GM12878 (cell line): ENCODE measurements at regions not wholly inside any gene's neighbourhood (a gene's known extent, or its start where the extent isn't known, plus 50 kb on each side); places are given as distances from the start of the nearest gene placed in this dataset.

Experiments
- ATAC-seq: fragments of 200-7000 bp; cut with Tn5 transposase; 3 replicates; pipeline ENCODE4 v1.9.1; 2020; ENCODE audit warnings: mild to moderate bottlenecking, moderate library complexity
- BruUV-seq: library from RNA; stranded (reverse); fragments of 400-500 nt; replicated peaks from 2 replicates; lab custom pipeline; 2021; lab: Mats Ljungman, UMichigan
- CTCF ChIA-PET: fragments of 300-600 bp; sonication (Branson Sonifier 250); formaldehyde crosslinking; extraction: SDS; loops from one replicate; lab custom pipeline; 2021; ENCODE audit warnings: inconsistent platforms; lab: Yijun Ruan, JAX
- POLR2A ChIA-PET: fragments of 350-600 bp; formaldehyde crosslinking; extraction: SDS; loops from one replicate; lab custom pipeline; 2021; ENCODE audit warnings: inconsistent platforms; lab: Charles Lee
- RAD21 ChIA-PET: fragments of 300-600 bp; sonication (Branson Sonifier 250); formaldehyde crosslinking; loops from one replicate; lab custom pipeline; 2023; ENCODE audit warnings: antibody characterized with exemption; ENCODE audit not compliant: unreplicated experiment; lab: Charles Lee
- SMC1A ChIA-PET: fragments of 300-600 bp; sonication (Branson Sonifier 250); formaldehyde crosslinking; loops from one replicate; lab custom pipeline; 2023; ENCODE audit not compliant: unreplicated experiment, uncharacterized antibody; lab: Charles Lee
- DNase-seq: peaks from one replicate; pipeline ENCODE4 v3.0.0-alpha.2; 2011; ENCODE audit warnings: low read depth, low spot score
- FAIRE-seq: peaks from 3 replicates; lab custom pipeline; 2011; peaks lifted over from hg19 to GRCh38; lab: Jason Lieb, UNC
- H2AFZ ChIP-seq: 2 replicates; pipeline ENCODE4 v1.6.0; 2011; ENCODE audit warnings: low read depth, low read length, control low read depth; ENCODE audit not compliant: control insufficient read depth
- H3K27ac ChIP-seq: 2 replicates; pipeline ENCODE4 v1.5.1; 2011; ENCODE audit warnings: control low read depth; ENCODE audit not compliant: control insufficient read depth, insufficient read depth
- H3K27me3 ChIP-seq, 2 experiments: replicated peaks in 1 of 2; 2 replicates each; pipeline versions ENCODE4 v1.6.0 to v1.6.1; 2011; ENCODE audit warnings: low read length in 1 of 2; ENCODE audit not compliant: control insufficient read depth in 2 of 2, insufficient read depth in 2 of 2
- H3K36me3 ChIP-seq, 2 experiments: 2 replicates each; pipeline ENCODE4 v1.5.1; 2011; ENCODE audit warnings: low read length in 1 of 2; ENCODE audit not compliant: control insufficient read depth in 2 of 2, insufficient read depth in 2 of 2
- H3K4me1 ChIP-seq: 2 replicates; pipeline ENCODE4 v1.6.1; 2011; ENCODE audit warnings: mild to moderate bottlenecking, low read length, moderate library complexity, mixed read lengths; ENCODE audit not compliant: control insufficient read depth, insufficient read depth
- H3K4me2 ChIP-seq: 2 replicates; pipeline ENCODE4 v1.6.0; 2011; ENCODE audit warnings: control low read depth; ENCODE audit not compliant: control insufficient read depth, insufficient read depth
- H3K4me3 ChIP-seq: fragments of 200-600 bp; sonication (generic); 2 replicates; pipeline ENCODE4 v1.5.1; 2016
- H3K79me2 ChIP-seq: 2 replicates; pipeline ENCODE4 v1.6.0; 2011; ENCODE audit warnings: low read length; ENCODE audit not compliant: control insufficient read depth, insufficient read depth
- H3K9ac ChIP-seq: 2 replicates; pipeline ENCODE4 v1.8.0; 2011; ENCODE audit warnings: low read length, control low read depth, mixed read lengths; ENCODE audit not compliant: control insufficient read depth, insufficient read depth
- H3K9me3 ChIP-seq: replicated peaks from 3 replicates; pipeline ENCODE4 v1.5.1; 2011; ENCODE audit warnings: mild to moderate bottlenecking, low read length; ENCODE audit not compliant: control insufficient read depth, insufficient read depth
- H4K20me1 ChIP-seq: 2 replicates; pipeline ENCODE4 v1.6.0; 2011; ENCODE audit not compliant: control insufficient read depth, insufficient read depth
- CREM ChIP-seq: IDR thresholded peaks from 2 replicates; pipeline ENCODE4 v1.6.1; 2014; ENCODE audit warnings: antibody characterized with exemption, low read depth
- IRF4 ChIP-seq: IDR thresholded peaks from 2 replicates; pipeline ENCODE4 v1.6.1; 2011; ENCODE audit warnings: low read depth, low read length
- JUNB ChIP-seq: IDR thresholded peaks from 2 replicates; pipeline ENCODE4 v1.6.1; 2016; ENCODE audit warnings: antibody characterized with exemption, mild to moderate bottlenecking
- KDM1A ChIP-seq: fragments of 200-600 bp; sonication (generic); IDR thresholded peaks from 2 replicates; pipeline ENCODE4 v1.6.1; 2016; ENCODE audit warnings: borderline replicate concordance
- MYC ChIP-seq: IDR thresholded peaks from 2 replicates; pipeline ENCODE4 v1.6.1; 2011; ENCODE audit warnings: mild to moderate bottlenecking, low read length, moderate library complexity, inconsistent platforms; ENCODE audit not compliant: insufficient read depth, insufficient replicate concordance, insufficient read length, severe bottlenecking
- NBN ChIP-seq: fragments of 450-650 bp; IDR thresholded peaks from 2 replicates; pipeline ENCODE4 v1.6.1; 2016
- NRF1 ChIP-seq: conservative IDR thresholded peaks from 2 replicates; pipeline ENCODE4 v1.6.1; 2011; ENCODE audit warnings: mild to moderate bottlenecking, low read depth, low read length, improper control_type of control experiment
- PML ChIP-seq: IDR thresholded peaks from 2 replicates; pipeline ENCODE4 v1.6.1; 2012; ENCODE audit warnings: low read length, inconsistent platforms
- POLR2AphosphoS5 ChIP-seq: IDR thresholded peaks from 2 replicates; pipeline ENCODE4 v1.6.1; 2011; ENCODE audit warnings: mild to moderate bottlenecking, low read length, inconsistent platforms
- RELA ChIP-seq: fragments of 450-650 bp; IDR thresholded peaks from 2 replicates; pipeline ENCODE4 v1.8.0; 2014; ENCODE audit warnings: borderline replicate concordance; ENCODE audit not compliant: partially characterized antibody
- WGBS: methylation state at CpG from one replicate; pipeline ENCODE4 v1.1.6; 2016; ENCODE audit warnings: low lambda C conversion rate; ENCODE audit not compliant: insufficient replicate concordance, insufficient coverage; ENCODE audit errors: missing lambda C conversion rate; 5-methylcytosine and 5-hydroxymethylcytosine counted together
- in situ Hi-C: fragments of 300-500 bp; cut with MboI; formaldehyde crosslinking; loops from 9 replicates; pipeline ENCODE4 v1.14.3; 2018; ENCODE audit warnings: mixed read lengths
- intact Hi-C: fragments of 100-400 bp; cut with micrococcal nuclease; formaldehyde crosslinking; loops from one replicate; pipeline ENCODE4 v1.14.2; 2022; ENCODE audit not compliant: unreplicated experiment
- TF ChIP-seq, protein P1 (sequence below): fragments of 450-650 bp; formaldehyde crosslinking; IDR thresholded peaks from 2 replicates; pipeline ENCODE4 v1.4.0; 2020; ENCODE audit warnings: mild to moderate bottlenecking, moderate library complexity
- TF ChIP-seq, protein P2 (sequence below): fragments of 450-650 bp; conservative IDR thresholded peaks from 2 replicates; pipeline ENCODE4 v1.6.1; 2017; ENCODE audit warnings: mild to moderate bottlenecking, moderate library complexity
- TF ChIP-seq, protein P3 (sequence below), 3 experiments: IDR thresholded peaks in 2 of 3; conservative IDR thresholded peaks in 1 of 3; 2 replicates each; pipeline ENCODE4 v1.5.1; 2011; ENCODE audit warnings: low read depth in 3 of 3, low read length in 3 of 3, mild to moderate bottlenecking in 3 of 3, control low read depth in 2 of 3, moderate library complexity in 2 of 3, inconsistent platforms in 1 of 3, mixed read lengths in 1 of 3; ENCODE audit not compliant: control insufficient read depth in 2 of 3, insufficient read depth in 1 of 3; ENCODE audit errors: extremely low read depth in 1 of 3
- TF ChIP-seq, protein P4 (sequence below): fragments of 450-650 bp; IDR thresholded peaks from 2 replicates; pipeline ENCODE4 v1.6.1; 2017; ENCODE audit warnings: mild to moderate bottlenecking, low read depth, inconsistent platforms; ENCODE audit not compliant: poor library complexity, severe bottlenecking

DNA sequence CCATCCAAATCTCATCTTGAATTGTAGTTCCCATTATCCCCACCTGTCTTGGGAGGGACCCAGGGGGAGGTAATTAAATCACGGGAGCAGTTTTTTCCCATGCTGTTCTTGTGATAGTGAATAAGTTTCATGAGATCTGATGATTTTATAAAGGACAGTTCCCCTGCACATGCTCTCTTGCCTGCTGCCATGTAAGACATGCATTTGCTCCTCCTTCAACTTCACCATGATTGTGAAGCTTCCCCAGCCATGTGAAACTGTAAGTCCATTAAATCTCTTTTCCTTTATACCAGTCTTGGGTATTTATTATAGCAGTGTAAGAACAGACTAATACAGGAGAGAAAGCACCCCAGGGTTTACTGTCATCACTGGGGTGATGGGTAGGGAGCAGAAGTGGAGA lies 220.4 kb upstream of the NUDT4 start:
- 89% methylated on average over 1 of the region's 1 CpG for WGBS
- TF ChIP-seq CREM (no peak), NRF1 (no peak), RELA (no peak), PML (no peak), KDM1A (no peak), MYC (no peak), NBN (no peak), POLR2AphosphoS5 (no peak), JUNB (no peak), IRF4 (no peak)
- TF ChIP-seq, protein P1, sequence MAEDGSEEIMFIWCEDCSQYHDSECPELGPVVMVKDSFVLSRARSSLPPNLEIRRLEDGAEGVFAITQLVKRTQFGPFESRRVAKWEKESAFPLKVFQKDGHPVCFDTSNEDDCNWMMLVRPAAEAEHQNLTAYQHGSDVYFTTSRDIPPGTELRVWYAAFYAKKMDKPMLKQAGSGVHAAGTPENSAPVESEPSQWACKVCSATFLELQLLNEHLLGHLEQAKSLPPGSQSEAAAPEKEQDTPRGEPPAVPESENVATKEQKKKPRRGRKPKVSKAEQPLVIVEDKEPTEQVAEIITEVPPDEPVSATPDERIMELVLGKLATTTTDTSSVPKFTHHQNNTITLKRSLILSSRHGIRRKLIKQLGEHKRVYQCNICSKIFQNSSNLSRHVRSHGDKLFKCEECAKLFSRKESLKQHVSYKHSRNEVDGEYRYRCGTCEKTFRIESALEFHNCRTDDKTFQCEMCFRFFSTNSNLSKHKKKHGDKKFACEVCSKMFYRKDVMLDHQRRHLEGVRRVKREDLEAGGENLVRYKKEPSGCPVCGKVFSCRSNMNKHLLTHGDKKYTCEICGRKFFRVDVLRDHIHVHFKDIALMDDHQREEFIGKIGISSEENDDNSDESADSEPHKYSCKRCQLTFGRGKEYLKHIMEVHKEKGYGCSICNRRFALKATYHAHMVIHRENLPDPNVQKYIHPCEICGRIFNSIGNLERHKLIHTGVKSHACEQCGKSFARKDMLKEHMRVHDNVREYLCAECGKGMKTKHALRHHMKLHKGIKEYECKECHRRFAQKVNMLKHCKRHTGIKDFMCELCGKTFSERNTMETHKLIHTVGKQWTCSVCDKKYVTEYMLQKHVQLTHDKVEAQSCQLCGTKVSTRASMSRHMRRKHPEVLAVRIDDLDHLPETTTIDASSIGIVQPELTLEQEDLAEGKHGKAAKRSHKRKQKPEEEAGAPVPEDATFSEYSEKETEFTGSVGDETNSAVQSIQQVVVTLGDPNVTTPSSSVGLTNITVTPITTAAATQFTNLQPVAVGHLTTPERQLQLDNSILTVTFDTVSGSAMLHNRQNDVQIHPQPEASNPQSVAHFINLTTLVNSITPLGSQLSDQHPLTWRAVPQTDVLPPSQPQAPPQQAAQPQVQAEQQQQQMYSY = no peak
- TF ChIP-seq, protein P2, sequence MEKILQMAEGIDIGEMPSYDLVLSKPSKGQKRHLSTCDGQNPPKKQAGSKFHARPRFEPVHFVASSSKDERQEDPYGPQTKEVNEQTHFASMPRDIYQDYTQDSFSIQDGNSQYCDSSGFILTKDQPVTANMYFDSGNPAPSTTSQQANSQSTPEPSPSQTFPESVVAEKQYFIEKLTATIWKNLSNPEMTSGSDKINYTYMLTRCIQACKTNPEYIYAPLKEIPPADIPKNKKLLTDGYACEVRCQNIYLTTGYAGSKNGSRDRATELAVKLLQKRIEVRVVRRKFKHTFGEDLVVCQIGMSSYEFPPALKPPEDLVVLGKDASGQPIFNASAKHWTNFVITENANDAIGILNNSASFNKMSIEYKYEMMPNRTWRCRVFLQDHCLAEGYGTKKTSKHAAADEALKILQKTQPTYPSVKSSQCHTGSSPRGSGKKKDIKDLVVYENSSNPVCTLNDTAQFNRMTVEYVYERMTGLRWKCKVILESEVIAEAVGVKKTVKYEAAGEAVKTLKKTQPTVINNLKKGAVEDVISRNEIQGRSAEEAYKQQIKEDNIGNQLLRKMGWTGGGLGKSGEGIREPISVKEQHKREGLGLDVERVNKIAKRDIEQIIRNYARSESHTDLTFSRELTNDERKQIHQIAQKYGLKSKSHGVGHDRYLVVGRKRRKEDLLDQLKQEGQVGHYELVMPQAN = no peak
- TF ChIP-seq, protein P3, sequence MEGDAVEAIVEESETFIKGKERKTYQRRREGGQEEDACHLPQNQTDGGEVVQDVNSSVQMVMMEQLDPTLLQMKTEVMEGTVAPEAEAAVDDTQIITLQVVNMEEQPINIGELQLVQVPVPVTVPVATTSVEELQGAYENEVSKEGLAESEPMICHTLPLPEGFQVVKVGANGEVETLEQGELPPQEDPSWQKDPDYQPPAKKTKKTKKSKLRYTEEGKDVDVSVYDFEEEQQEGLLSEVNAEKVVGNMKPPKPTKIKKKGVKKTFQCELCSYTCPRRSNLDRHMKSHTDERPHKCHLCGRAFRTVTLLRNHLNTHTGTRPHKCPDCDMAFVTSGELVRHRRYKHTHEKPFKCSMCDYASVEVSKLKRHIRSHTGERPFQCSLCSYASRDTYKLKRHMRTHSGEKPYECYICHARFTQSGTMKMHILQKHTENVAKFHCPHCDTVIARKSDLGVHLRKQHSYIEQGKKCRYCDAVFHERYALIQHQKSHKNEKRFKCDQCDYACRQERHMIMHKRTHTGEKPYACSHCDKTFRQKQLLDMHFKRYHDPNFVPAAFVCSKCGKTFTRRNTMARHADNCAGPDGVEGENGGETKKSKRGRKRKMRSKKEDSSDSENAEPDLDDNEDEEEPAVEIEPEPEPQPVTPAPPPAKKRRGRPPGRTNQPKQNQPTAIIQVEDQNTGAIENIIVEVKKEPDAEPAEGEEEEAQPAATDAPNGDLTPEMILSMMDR (IDR thresholded peaks at IDR 0.05 in 2 of 3, conservative IDR thresholded peaks at IDR 0.05 in 1 of 3; ENCODE audit: control insufficient read depth in 2 of 3, extremely low read depth in 1 of 3, insufficient read depth in 1 of 3, low read depth in 3 of 3, low read length in 3 of 3) = no peak
- TF ChIP-seq, protein P4, sequence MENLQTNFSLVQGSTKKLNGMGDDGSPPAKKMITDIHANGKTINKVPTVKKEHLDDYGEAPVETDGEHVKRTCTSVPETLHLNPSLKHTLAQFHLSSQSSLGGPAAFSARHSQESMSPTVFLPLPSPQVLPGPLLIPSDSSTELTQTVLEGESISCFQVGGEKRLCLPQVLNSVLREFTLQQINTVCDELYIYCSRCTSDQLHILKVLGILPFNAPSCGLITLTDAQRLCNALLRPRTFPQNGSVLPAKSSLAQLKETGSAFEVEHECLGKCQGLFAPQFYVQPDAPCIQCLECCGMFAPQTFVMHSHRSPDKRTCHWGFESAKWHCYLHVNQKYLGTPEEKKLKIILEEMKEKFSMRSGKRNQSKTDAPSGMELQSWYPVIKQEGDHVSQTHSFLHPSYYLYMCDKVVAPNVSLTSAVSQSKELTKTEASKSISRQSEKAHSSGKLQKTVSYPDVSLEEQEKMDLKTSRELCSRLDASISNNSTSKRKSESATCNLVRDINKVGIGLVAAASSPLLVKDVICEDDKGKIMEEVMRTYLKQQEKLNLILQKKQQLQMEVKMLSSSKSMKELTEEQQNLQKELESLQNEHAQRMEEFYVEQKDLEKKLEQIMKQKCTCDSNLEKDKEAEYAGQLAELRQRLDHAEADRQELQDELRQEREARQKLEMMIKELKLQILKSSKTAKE = no peak

More for the DNA sequence above, 220.4 kb upstream of the NUDT4 start:
- ChIA-PET RAD21 (no interaction called here), POLR2A (no interaction called here), SMC1A (interaction anchor here (1.1 kb wide), 1 partner anchor 16 kb away, joined by 5 read pairs; no protein-coding TSS in a partner anchor), CTCF (interaction anchor here (1.5 kb wide), 1 partner anchor 10 kb away, joined by 3 read pairs; no protein-coding TSS in a partner anchor)
- H3K36me3 ChIP-seq = no peaks in the 10 kb centered on the region
- H4K20me1 ChIP-seq = no peaks in the 10 kb centered on the region
- no peak for DNase-seq
- H3K4me2 ChIP-seq = no peak overlapping the region
- H3K79me2 ChIP-seq = no peaks in the 10 kb centered on the region
- no peak overlapping the region for H3K9ac ChIP-seq
- H3K4me3 ChIP-seq = no peak overlapping the region
- in situ Hi-C loops (no loop called here), intact Hi-C loops (no loop called here)
- BruUV-seq = no TSS peak
- no peaks in the 10 kb centered on the region for H3K4me1 ChIP-seq
- H3K27me3 ChIP-seq = no peaks in the 10 kb centered on the region
- peaks cover 4% of the 10 kb centered on the region; the same call in 1 of the 3 replicates for H3K9me3 ChIP-seq
- H2AFZ ChIP-seq = no peak overlapping the region
- ATAC-seq = no peak
- FAIRE-seq = no peak
- no peak overlapping the region for H3K27ac ChIP-seq
